ENCODE measurements at regions not wholly inside any gene's neighbourhood (a gene's known extent, or its start where the extent isn't known, plus 50 kb on each side); places are given as distances from the start of the nearest gene placed in this dataset.
"Not testable (repeated sequence)": the region's sequence is repeated elsewhere in the genome, so short reads cannot be mapped to it uniquely, and the experiment has no call there.

- H3K4me2 ChIP-seq (ENCODE audit: low read length); H3K4me3 ChIP-seq (ENCODE audit: low read length); H3K9ac ChIP-seq (ENCODE audit: low read length); H3K27ac ChIP-seq (ENCODE audit: low read length); H2AFZ ChIP-seq (ENCODE audit: low read depth, low read length); H3K79me2 ChIP-seq (ENCODE audit: low read length); H4K20me1 ChIP-seq (ENCODE audit: insufficient read depth, low read length); H3K4me1 ChIP-seq (ENCODE audit: low read length); H3K9me3 ChIP-seq (ENCODE audit: insufficient read depth, low read length); H3K36me3 ChIP-seq (replicated peaks; ENCODE audit: low read depth, low read length); H3K27me3 ChIP-seq (ENCODE audit: low read depth, low read length): not testable (repeated sequence)
These were observed 208.0 kb downstream of the BANP start for GRCh38 chr16:88159046-88159896.

GRCh38 chr16:88159897-88160335 is 208.7 kb downstream of the BANP start:
- H3K4me1 ChIP-seq (ENCODE audit: low read length); H4K20me1 ChIP-seq (ENCODE audit: insufficient read depth, low read length); H3K36me3 ChIP-seq (replicated peaks; ENCODE audit: low read depth, low read length); H3K27ac ChIP-seq (ENCODE audit: low read length); H3K27me3 ChIP-seq (ENCODE audit: low read depth, low read length); H3K9ac ChIP-seq (ENCODE audit: low read length); H3K4me3 ChIP-seq (ENCODE audit: low read length); H3K4me2 ChIP-seq (ENCODE audit: low read length); H2AFZ ChIP-seq (ENCODE audit: low read depth, low read length); H3K79me2 ChIP-seq (ENCODE audit: low read length); H3K9me3 ChIP-seq (ENCODE audit: insufficient read depth, low read length): not testable (repeated sequence)

GRCh38 chr16:88161191-88161590 is 210.0 kb downstream of the BANP start:
- H4K20me1 ChIP-seq (ENCODE audit: insufficient read depth, low read length); H3K4me2 ChIP-seq (ENCODE audit: low read length): not testable (repeated sequence)

GRCh38 chr16:88161623-88162275 is 210.5 kb downstream of the BANP start:
- H3K27ac ChIP-seq (ENCODE audit: low read length); H3K27me3 ChIP-seq (ENCODE audit: low read depth, low read length); H2AFZ ChIP-seq (ENCODE audit: low read depth, low read length); H3K4me2 ChIP-seq (ENCODE audit: low read length); H3K9me3 ChIP-seq (ENCODE audit: insufficient read depth, low read length); H3K4me1 ChIP-seq (ENCODE audit: low read length); H4K20me1 ChIP-seq (ENCODE audit: insufficient read depth, low read length); H3K4me3 ChIP-seq (ENCODE audit: low read length); H3K36me3 ChIP-seq (replicated peaks; ENCODE audit: low read depth, low read length); H3K9ac ChIP-seq (ENCODE audit: low read length); H3K79me2 ChIP-seq (ENCODE audit: low read length): not testable (repeated sequence)

More at GRCh38 chr16:88161191-88161590, 210.0 kb downstream of the BANP start:
- H3K4me3 ChIP-seq (ENCODE audit: low read length); H3K9ac ChIP-seq (ENCODE audit: low read length); H3K79me2 ChIP-seq (ENCODE audit: low read length); H3K27me3 ChIP-seq (ENCODE audit: low read depth, low read length); H3K4me1 ChIP-seq (ENCODE audit: low read length); H3K36me3 ChIP-seq (replicated peaks; ENCODE audit: low read depth, low read length); H3K27ac ChIP-seq (ENCODE audit: low read length); H2AFZ ChIP-seq (ENCODE audit: low read depth, low read length); H3K9me3 ChIP-seq (ENCODE audit: insufficient read depth, low read length): not testable (repeated sequence)

GRCh38 chr16:88162778-88163177 is 211.5 kb downstream of the BANP start:
- not testable (repeated sequence) for H3K4me1 ChIP-seq (ENCODE audit: low read length); H3K27ac ChIP-seq (ENCODE audit: low read length); H3K4me3 ChIP-seq (ENCODE audit: low read length); H3K79me2 ChIP-seq (ENCODE audit: low read length); H3K9me3 ChIP-seq (ENCODE audit: insufficient read depth, low read length); H2AFZ ChIP-seq (ENCODE audit: low read depth, low read length); H4K20me1 ChIP-seq (ENCODE audit: insufficient read depth, low read length); H3K36me3 ChIP-seq (replicated peaks; ENCODE audit: low read depth, low read length); H3K4me2 ChIP-seq (ENCODE audit: low read length); H3K9ac ChIP-seq (ENCODE audit: low read length); H3K27me3 ChIP-seq (ENCODE audit: low read depth, low read length)

- H3K4me3 ChIP-seq (ENCODE audit: low read length): not testable (repeated sequence)
These were observed 213.2 kb downstream of the BANP start for GRCh38 chr16:88164196-88165039.

GRCh38 chr16:88165040-88165544 is 213.9 kb downstream of the BANP start:
- not testable (repeated sequence) for H3K4me3 ChIP-seq (ENCODE audit: low read length); H4K20me1 ChIP-seq (ENCODE audit: insufficient read depth, low read length); H3K4me2 ChIP-seq (ENCODE audit: low read length); H2AFZ ChIP-seq (ENCODE audit: low read depth, low read length); H3K36me3 ChIP-seq (replicated peaks; ENCODE audit: low read depth, low read length); H3K9ac ChIP-seq (ENCODE audit: low read length); H3K27ac ChIP-seq (ENCODE audit: low read length); H3K4me1 ChIP-seq (ENCODE audit: low read length); H3K27me3 ChIP-seq (ENCODE audit: low read depth, low read length); H3K9me3 ChIP-seq (ENCODE audit: insufficient read depth, low read length); H3K79me2 ChIP-seq (ENCODE audit: low read length)

More at GRCh38 chr16:88164196-88165039, 213.2 kb downstream of the BANP start:
- H3K4me1 ChIP-seq (ENCODE audit: low read length); H3K9me3 ChIP-seq (ENCODE audit: insufficient read depth, low read length); H3K4me2 ChIP-seq (ENCODE audit: low read length); H3K27ac ChIP-seq (ENCODE audit: low read length); H3K27me3 ChIP-seq (ENCODE audit: low read depth, low read length); H3K79me2 ChIP-seq (ENCODE audit: low read length); H2AFZ ChIP-seq (ENCODE audit: low read depth, low read length); H4K20me1 ChIP-seq (ENCODE audit: insufficient read depth, low read length); H3K9ac ChIP-seq (ENCODE audit: low read length); H3K36me3 ChIP-seq (replicated peaks; ENCODE audit: low read depth, low read length): not testable (repeated sequence)

- not testable (repeated sequence) for H3K4me1 ChIP-seq (ENCODE audit: low read length); H3K4me2 ChIP-seq (ENCODE audit: low read length); H3K9ac ChIP-seq (ENCODE audit: low read length); H3K27ac ChIP-seq (ENCODE audit: low read length); H4K20me1 ChIP-seq (ENCODE audit: insufficient read depth, low read length); H3K36me3 ChIP-seq (replicated peaks; ENCODE audit: low read depth, low read length); H3K27me3 ChIP-seq (ENCODE audit: low read depth, low read length); H3K9me3 ChIP-seq (ENCODE audit: insufficient read depth, low read length); H3K4me3 ChIP-seq (ENCODE audit: low read length); H3K79me2 ChIP-seq (ENCODE audit: low read length); H2AFZ ChIP-seq (ENCODE audit: low read depth, low read length)
These were observed 214.4 kb downstream of the BANP start for GRCh38 chr16:88165683-88166082.

GRCh38 chr16:88166209-88166773 is 215.1 kb downstream of the BANP start:
- not testable (repeated sequence) for H3K4me1 ChIP-seq (ENCODE audit: low read length); H3K27me3 ChIP-seq (ENCODE audit: low read depth, low read length); H3K4me3 ChIP-seq (ENCODE audit: low read length); H3K9ac ChIP-seq (ENCODE audit: low read length); H3K9me3 ChIP-seq (ENCODE audit: insufficient read depth, low read length); H3K27ac ChIP-seq (ENCODE audit: low read length); H3K79me2 ChIP-seq (ENCODE audit: low read length); H3K4me2 ChIP-seq (ENCODE audit: low read length); H2AFZ ChIP-seq (ENCODE audit: low read depth, low read length); H3K36me3 ChIP-seq (replicated peaks; ENCODE audit: low read depth, low read length); H4K20me1 ChIP-seq (ENCODE audit: insufficient read depth, low read length)
